NCI-H146 (cell line): ENCODE measurements at regions not wholly inside any gene's neighbourhood (a gene's known extent, or its start where the extent isn't known, plus 50 kb on each side); places are given as distances from the start of the nearest gene placed in this dataset.
A peak's percentile ranks its signal among the peaks of the same experiment; 100 is the strongest.

Experiments used
- DNase-seq: peaks from one replicate; lab custom pipeline; 2025; lab: John Stamatoyannopoulos, UW

DNA sequence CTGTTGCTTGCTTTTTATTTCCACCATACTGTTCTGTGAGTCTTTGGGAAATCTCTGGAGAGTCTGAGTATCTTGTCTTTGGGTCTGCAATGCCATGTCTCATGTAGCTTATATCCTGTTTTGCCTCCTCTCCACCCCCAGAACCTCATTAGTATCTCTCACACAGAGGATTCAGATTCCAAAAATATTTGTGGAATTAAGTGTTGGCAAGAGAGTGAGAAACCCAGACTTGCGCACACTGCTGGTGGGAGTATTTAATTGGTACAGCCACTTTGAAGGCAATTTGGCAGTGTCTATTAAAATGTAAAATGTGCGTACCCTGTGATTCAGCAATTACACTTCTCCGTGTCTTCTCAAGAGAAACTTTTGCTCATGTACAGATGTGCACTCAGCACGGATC is 68.6 kb downstream of the ZNF621 start:
- no peak for DNase-seq

GRCh38 chr3:40597441-40597840 is 72.7 kb downstream of the ZNF621 start:
- no peak for DNase-seq

DNA sequence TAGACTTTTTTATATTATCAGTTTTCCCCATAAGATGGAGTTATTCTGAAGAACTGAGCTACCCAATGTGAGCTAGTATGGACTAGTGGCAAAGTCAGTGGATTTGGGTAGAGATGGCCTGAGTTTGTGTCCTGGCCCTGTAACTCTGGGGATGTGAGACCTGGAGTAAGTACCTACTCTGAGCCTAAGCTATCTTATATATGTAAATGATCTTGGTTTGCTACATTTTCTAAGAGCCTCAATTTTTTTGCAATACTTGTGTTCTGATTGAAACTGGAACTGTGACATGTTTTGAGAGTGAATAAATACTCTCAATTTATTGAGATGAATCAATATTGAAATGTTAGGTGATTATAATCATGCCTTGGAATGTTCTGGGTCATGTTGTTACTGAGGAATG is 73.6 kb downstream of the ZNF621 start:
- DNase-seq, result no peak

- no peak for DNase-seq
Observed at GRCh38 chr3:40598962-40599361, 74.2 kb downstream of the ZNF621 start.

DNA sequence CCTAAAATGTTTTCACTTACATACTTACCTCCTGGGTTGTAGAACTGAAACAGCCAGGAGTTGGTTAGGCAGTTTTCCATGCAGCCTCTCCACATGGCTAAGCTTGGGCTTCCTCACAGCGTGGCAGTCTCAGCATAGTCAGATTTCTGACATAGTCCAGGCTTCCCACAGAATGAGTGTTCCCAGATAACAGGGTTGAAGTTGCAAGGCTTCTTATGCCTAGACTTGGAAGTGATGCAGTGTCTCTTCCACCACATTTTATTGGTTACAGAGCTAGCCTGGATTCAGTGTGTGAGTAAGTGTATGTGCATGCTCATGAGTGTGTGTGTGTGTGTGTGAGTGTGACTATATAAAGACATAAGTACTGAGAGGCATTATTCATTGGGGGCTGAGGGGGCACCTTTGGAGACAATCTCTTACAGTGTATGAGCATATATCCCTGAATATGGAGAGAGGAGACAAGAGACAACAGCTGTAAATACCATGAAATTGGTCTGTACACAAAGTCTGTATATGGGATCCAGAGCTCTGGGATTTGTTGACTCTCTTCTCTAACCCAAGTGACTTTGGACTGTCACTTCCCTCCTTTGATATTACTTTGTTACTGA is 78.1 kb downstream of the ZNF621 start:
- DNase-seq, result no peak

- DNase-seq, result no peak
Observed at GRCh38 chr3:40605960-40606359, 81.2 kb downstream of the ZNF621 start.

GRCh38 chr3:40608091-40608490 is 83.3 kb downstream of the ZNF621 start:
- no peak for DNase-seq

- no peak for DNase-seq
Observed at GRCh38 chr3:40613306-40613705, 88.5 kb downstream of the ZNF621 start.

DNA sequence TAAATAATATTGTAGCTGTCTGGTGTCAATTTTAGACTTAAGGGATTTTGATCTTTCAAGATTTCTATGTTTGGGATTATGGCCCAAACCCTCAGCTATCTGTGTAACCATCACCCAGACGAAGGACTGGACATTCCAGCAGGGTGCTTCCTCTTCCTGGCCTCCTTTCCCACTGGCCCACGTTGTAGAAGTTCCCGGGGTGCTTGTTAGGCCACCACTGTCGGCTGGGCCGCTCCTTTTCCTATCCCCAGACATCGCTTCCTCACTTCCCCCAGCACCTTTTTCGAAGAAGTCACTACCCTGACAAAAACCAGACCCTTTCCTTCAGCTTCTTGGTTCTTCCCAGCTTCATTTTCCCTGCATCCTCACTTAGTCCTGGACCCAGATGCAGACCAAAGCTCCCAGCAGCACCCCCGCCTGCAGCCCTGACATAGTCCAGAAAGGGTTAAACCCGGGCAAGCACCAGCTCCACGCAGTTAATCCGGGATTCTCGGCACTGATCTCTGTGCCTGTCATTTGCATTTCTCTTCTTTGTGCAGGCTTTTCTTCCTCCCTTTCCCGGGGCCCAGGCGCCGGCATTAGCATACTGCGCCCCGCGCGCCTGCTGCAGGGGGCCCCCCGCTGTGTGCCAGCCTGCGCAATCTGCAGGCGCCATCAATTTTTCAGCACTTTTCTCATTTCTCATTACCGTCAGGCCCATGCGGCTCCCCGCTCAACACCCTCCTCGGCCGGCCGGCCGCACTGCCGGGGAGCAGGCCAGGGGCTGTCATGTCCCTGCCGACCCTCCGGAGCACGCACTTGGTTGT is 90.6 kb downstream of the ZNF621 start:
- DNase-seq, result peak; percentile 44

DNA sequence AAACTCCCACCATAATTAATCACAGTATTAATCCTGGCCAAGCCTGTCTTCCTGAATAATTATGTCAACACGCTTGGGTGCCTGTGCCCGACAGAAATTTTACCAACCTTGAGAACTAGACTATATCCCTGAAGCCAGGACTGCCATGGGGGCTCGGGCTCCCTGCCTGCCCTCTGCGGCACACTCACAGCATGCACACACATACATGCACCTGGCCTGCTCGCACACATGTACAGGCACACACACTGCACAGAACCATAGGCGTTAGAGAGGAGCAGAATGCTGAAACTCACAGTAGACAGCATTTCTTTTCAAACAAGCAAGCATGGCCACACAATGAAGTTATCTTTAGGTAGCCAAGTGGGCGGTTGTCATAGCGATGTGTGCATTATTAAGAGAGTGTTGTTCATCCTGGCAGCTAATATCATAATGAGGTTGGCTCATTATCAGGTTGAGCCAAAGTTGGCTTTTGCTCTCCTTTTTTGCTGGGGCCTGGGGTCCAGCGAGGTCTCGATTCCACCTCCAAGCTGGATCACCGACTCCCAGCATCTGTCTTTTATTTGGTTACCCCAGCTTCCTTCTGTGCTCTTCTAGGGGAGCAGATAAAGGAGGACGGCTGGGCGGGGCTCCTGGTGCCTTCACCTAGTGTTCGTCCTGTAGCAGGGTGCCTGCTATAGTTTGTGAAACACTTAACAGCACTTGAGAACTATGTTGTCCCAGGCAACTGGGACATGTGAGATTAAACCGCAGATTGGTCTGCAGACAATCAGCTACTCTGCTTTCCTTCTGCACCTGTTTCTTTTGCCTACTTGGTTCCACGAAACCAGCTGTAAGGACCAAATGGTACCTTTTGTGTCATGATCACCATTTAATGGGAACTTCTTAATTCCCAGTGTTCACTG is 91.4 kb downstream of the ZNF621 start:
- DNase-seq, result peak; percentile 4

- DNase-seq, result no peak
Observed at GRCh38 chr3:40617084-40617483, 92.3 kb downstream of the ZNF621 start.

DNA sequence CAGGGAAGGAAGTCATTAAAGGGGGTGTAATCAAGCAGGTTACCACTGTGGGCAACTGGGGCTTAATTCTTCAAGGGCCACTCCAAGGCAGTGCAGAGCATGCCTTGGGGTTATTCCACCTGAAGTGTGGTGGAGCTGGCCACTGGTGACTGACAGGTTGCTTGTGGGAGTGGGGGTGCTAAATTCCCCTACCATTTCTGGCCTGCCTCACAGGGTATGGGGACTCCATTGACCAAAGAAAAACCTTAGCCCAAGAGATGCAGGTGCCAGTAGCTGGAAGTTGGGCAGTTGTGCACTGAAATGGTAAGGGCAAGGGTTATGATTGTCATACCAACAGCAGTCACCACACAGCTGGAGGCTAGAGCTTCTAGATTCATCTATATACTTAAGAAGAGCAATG is 93.4 kb downstream of the ZNF621 start:
- DNase-seq, result no peak

- no peak for DNase-seq
Observed at GRCh38 chr3:40620151-40620550, 95.4 kb downstream of the ZNF621 start.

DNA sequence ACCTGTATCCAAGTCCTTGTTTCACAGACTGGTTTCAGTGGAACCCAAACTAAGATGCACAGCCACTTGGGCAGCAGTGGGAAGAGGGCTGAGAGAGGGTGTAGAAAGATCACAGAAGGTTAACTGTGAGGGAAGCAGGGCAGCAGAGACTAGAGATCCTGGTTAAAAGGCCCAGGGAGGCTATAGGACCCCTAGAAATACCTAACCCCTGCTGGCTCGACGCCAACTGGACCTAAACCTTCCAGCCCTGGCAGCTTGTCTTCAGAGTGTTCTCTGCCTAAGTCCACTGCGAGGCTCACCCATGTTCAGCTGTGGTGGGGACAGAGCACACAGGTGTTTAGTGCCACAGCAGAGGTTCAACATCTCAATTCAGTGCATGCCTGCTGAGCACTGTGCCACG is 96.5 kb downstream of the ZNF621 start:
- no peak for DNase-seq

GRCh38 chr3:40623567-40623966 is 98.8 kb downstream of the ZNF621 start:
- no peak for DNase-seq

DNA sequence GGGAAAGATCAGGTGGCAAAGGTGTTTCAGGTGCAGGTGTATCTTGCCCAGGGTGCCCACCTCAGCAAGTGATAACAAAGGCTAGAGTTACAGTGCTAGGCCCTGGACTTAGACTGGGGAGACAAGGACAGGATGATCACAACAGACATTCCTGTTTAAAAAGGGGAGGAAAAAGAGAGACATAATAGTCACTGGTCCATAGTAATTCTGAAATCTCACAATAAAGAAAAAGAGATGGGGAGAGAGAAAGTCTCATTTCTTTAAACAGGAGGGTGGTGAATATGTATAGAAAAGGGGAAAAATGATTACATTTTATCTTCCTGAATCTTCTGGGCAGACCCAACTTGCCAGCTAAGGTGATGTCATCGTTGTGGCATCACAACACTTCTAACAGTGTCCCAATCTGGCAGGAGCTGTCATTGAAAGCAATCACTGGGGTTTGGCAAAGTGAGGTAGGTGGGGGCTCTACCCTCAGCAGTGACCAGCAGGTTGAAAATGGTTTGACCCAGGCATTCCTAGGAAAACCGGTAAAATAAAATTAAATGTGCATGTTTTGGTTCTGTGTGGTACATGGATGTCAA is 99.5 kb downstream of the ZNF621 start:
- DNase-seq, result no peak

DNA sequence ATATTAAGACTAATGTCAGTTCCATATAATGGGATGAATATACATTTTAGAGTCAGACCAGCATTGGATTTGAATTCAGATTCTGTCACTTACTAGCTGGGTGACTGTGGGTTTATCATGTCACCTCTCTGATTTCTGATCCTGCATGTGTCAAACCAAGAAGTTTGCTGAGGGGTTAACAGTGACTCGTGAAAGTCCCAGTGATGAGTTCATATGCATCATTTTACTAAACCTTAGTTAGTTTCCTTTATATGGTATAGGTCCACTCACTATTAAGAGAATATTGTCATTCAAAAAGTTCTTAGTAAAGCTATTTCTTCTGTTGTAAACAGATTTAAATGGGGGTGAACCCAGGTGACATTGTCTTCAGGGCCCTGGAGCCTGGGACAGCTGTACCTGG is 102.3 kb downstream of the ZNF621 start:
- no peak for DNase-seq

DNA sequence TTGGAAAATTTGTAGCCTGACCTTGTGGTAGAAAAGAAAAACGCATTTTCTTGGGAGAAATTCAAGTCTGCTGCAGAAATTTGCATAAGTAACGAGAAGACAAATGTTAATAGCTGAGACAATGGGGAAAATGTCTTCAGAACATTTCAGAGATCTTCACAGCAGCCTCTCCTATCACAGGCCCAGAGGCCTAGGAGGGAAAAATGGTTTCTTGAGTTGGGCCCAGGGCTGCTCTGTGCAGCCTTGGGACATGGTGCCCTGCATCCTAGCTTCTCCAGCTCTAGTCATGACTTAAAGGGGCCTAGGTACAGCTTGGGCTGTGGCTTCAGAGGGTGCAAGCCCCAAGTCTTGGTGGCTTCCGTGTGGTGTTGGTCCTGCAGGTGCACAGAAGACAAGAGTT is 104.2 kb downstream of the ZNF621 start:
- DNase-seq, result no peak

DNA sequence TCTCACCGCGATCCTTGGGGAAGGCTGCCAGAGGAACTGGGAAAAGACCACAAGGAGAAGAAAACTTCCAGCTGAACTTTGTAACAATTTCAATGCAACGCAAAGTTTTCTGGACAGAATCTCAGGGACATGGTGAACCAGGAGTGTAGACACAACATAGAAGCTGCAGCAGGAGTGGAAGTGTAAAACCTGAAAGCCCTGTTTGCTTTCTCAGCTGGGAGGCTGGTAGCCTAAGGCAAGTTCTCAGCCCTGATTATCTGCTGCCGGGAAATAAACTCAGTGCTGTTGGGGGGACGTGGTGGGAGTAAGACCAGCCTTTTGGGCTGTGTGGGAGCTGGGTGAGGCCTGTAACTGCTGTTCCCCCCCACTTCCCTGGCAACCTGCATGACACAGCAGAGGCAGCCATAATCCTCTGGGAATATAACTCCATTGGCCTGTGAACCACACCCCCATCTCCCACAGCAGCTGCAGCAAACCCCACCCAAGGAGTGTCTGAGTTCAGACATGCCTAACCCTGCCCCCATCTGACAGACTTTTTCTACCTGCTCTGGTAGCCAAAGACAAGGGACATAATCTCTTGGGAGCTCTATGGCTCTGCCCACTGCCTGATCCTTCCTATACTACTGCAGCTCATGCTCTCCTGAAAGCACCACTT is 106.7 kb downstream of the ZNF621 start:
- DNase-seq, result no peak

- DNase-seq, result no peak
Observed at GRCh38 chr3:40637906-40638305, 113.1 kb downstream of the ZNF621 start.

DNA sequence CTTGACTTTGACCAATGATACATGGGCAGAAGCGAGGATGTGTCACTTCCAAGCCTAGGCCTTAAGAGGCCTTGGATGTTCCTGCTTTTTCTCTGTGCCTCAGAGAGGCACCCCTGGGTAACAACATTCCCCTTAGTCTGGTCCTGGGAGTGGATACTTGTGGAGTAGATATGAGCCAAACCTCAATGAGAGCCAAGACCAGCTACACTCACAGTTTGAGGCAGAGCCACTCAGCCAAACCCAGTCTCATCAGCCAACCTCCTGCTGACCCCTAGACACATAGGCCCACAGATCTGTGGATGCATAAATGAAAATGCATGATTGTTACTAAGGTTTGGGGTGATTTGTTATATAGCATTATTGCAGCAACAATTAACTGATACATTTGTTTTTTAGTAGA is 114.2 kb downstream of the ZNF621 start:
- no peak for DNase-seq

DNA sequence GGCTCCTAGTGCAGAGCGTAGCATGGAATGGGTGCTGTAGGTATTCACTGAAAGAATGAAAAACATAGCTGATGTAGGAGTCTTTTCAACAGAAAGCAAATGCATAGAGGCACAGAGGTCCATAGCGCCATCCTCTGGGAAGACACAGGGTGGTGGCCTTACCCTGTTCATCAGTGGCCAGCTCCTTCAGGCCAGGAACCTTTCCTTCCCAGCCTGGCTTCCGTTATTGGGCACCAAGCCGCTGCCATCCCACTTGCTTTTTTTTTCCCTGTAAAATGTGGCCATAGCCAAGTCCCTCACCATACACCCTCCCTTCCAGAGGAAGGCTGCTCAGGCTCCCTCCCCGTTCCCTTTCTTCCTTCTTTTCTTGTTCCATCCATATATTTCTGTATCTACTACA is 118.1 kb downstream of the ZNF621 start:
- DNase-seq, result no peak
